GM12891 (cell line): ENCODE measurements at regions not wholly inside any gene's neighbourhood (a gene's known extent, or its start where the extent isn't known, plus 50 kb on each side); places are given as distances from the start of the nearest gene placed in this dataset.

Experiments used
- DNase-seq: peaks from one replicate; pipeline ENCODE4 v3.0.0; 2011; ENCODE audit warnings: low spot score; ENCODE audit not compliant: insufficient read length
- FAIRE-seq: peaks from 2 replicates; lab custom pipeline; 2011; peaks lifted over from hg19 to GRCh38; lab: Jason Lieb, UNC
- PAX5 ChIP-seq: IDR thresholded peaks from 2 replicates; pipeline ENCODE4 v1.6.1; 2011; ENCODE audit warnings: low read length, moderate library complexity, mild to moderate bottlenecking; ENCODE audit not compliant: insufficient read depth, severe bottlenecking
- POLR2A ChIP-seq: IDR thresholded peaks from 2 replicates; pipeline ENCODE4 v1.6.1; 2011; ENCODE audit warnings: low read depth, low read length, control low read depth
- POLR2AphosphoS5 ChIP-seq: IDR thresholded peaks from 2 replicates; pipeline ENCODE4 v1.6.1; 2011; ENCODE audit warnings: low read depth, low read length, control low read depth
- POU2F2 ChIP-seq: IDR thresholded peaks from 2 replicates; pipeline ENCODE4 v1.6.1; 2011; ENCODE audit warnings: low read depth, mild to moderate bottlenecking, control low read depth, low read length, moderate library complexity
- SPI1 ChIP-seq: IDR thresholded peaks from 2 replicates; pipeline ENCODE4 v1.6.1; 2011; ENCODE audit warnings: low read depth, low read length, control low read depth
- TAF1 ChIP-seq: IDR thresholded peaks from 2 replicates; pipeline ENCODE4 v1.6.1; 2011; ENCODE audit warnings: low read depth, low read length, control low read depth

GRCh38 chr6:153816366-153816765 lies 222.7 kb upstream of the OPRM1 start:
- no peak for TF ChIP-seq TAF1
- no peak for TF ChIP-seq POLR2AphosphoS5
- no peak for TF ChIP-seq SPI1
- TF ChIP-seq POLR2A: no peak
- no peak for TF ChIP-seq PAX5
- TF ChIP-seq POU2F2: no peak
- FAIRE-seq: no peak

GRCh38 chr6:153814136-153814535 lies 224.9 kb upstream of the OPRM1 start:
- TF ChIP-seq PAX5 (no peak), POU2F2 (no peak), SPI1 (no peak), TAF1 (no peak), POLR2AphosphoS5 (no peak)
- DNase-seq (no peak), FAIRE-seq (no peak)

More at GRCh38 chr6:153816366-153816765, 222.7 kb upstream of the OPRM1 start:
- DNase-seq: no peak

GRCh38 chr6:153804755-153805330 lies 234.2 kb upstream of the OPRM1 start:
- DNase-seq: no peak
- no peak for FAIRE-seq
- TF ChIP-seq SPI1 (no peak), POLR2A (no peak), POLR2AphosphoS5 (no peak), POU2F2 (no peak), PAX5 (no peak), TAF1 (no peak)

GRCh38 chr6:153801917-153802316 lies 237.1 kb upstream of the OPRM1 start:
- TF ChIP-seq POLR2AphosphoS5 (no peak), SPI1 (no peak), PAX5 (no peak), TAF1 (no peak)
- DNase-seq (no peak), FAIRE-seq (no peak)

GRCh38 chr6:153800580-153801188 lies 238.4 kb upstream of the OPRM1 start:
- DNase-seq: no peak
- FAIRE-seq: no peak
- TF ChIP-seq PAX5 (no peak), TAF1 (no peak), POLR2A (no peak), POLR2AphosphoS5 (no peak), POU2F2 (no peak), SPI1 (no peak)

- TF ChIP-seq SPI1: no peak
- TF ChIP-seq TAF1: no peak
- no peak for TF ChIP-seq POU2F2
- no peak for TF ChIP-seq POLR2A
- TF ChIP-seq PAX5: no peak
- no peak for TF ChIP-seq POLR2AphosphoS5
- DNase-seq (no peak), FAIRE-seq (no peak)
Measured at GRCh38 chr6:153790876-153791473, 248.1 kb upstream of the OPRM1 start.

- no peak for DNase-seq
- no peak for TF ChIP-seq PAX5
- TF ChIP-seq SPI1: no peak
- no peak for TF ChIP-seq POLR2AphosphoS5
- no peak for TF ChIP-seq TAF1
- TF ChIP-seq POU2F2: no peak
- no peak for TF ChIP-seq POLR2A
- FAIRE-seq: no peak
Measured at GRCh38 chr6:153790048-153790447, 249.0 kb upstream of the OPRM1 start.

GRCh38 chr6:153787341-153787606 lies 251.8 kb upstream of the OPRM1 start:
- TF ChIP-seq TAF1 (no peak), SPI1 (no peak), POU2F2 (no peak), POLR2A (no peak), POLR2AphosphoS5 (no peak), PAX5 (no peak)
- DNase-seq (no peak), FAIRE-seq (no peak)

GRCh38 chr6:153781306-153781705 lies 257.7 kb upstream of the OPRM1 start:
- FAIRE-seq (no peak), DNase-seq (no peak)
- TF ChIP-seq TAF1 (no peak), POU2F2 (no peak), SPI1 (no peak), POLR2A (no peak), PAX5 (no peak), POLR2AphosphoS5 (no peak)
